WTC11 (cell line): ENCODE measurements at regions not wholly inside any gene's neighbourhood (a gene's known extent, or its start where the extent isn't known, plus 50 kb on each side); places are given as distances from the start of the nearest gene placed in this dataset.

ENCODE experiments used
- ATAC-seq: fragments of 200-7000 bp; cut with Tn5 transposase; 2 replicates; pipeline ENCODE4 v1.10.0; 2021; ENCODE audit warnings: mild to moderate bottlenecking, moderate library complexity
- CTCF ChIA-PET: fragments of 300-600 bp; sonication (Branson Sonifier 250); formaldehyde crosslinking; loops from one replicate; lab custom pipeline; 2021; ENCODE audit warnings: antibody characterized with exemption; lab: Charles Lee
- POLR2A ChIA-PET: fragments of 350-600 bp; sonication (Branson Sonifier 250); formaldehyde crosslinking; loops from one replicate; lab custom pipeline; 2021; ENCODE audit warnings: antibody characterized with exemption; lab: Charles Lee
- DNase-seq: peaks from one replicate; pipeline ENCODE4 v3.0.0; 2021; ENCODE audit warnings: low spot score
- H3K27ac Mint-ChIP-seq: 2 replicates; pipeline ENCODE4 v1.8.0; 2021; ENCODE audit warnings: mixed read lengths
- H3K27me3 Mint-ChIP-seq: 2 replicates; pipeline ENCODE4 v1.8.0; 2021; ENCODE audit warnings: low read depth, mild to moderate bottlenecking, moderate library complexity, mixed read lengths
- H3K36me3 Mint-ChIP-seq: 2 replicates; pipeline ENCODE4 v1.8.0; 2021; ENCODE audit warnings: mixed read lengths
- H3K4me1 Mint-ChIP-seq: 2 replicates; pipeline ENCODE4 v1.8.0; 2022; ENCODE audit warnings: mixed read lengths
- H3K4me3 Mint-ChIP-seq: 2 replicates; pipeline ENCODE4 v1.8.0; 2021; ENCODE audit warnings: mild to moderate bottlenecking, moderate library complexity, mixed read lengths
- H3K9me3 Mint-ChIP-seq: 2 replicates; pipeline ENCODE4 v1.8.0; 2021; ENCODE audit warnings: mixed read lengths
- ARID4B ChIP-seq: sonication (generic); formaldehyde crosslinking; IDR thresholded peaks from 2 replicates; pipeline ENCODE4 v1.8.0; 2023; ENCODE audit warnings: missing genetic modification reagents, mild to moderate bottlenecking, borderline replicate concordance
- CTCF ChIP-seq: fragments of 200-600 bp; IDR thresholded peaks from 2 replicates; pipeline ENCODE4 v1.8.0; 2022; ENCODE audit warnings: antibody characterized with exemption
- E2F5 ChIP-seq: sonication (generic); formaldehyde crosslinking; IDR thresholded peaks from 2 replicates; pipeline ENCODE4 v1.8.1; 2022; ENCODE audit warnings: mild to moderate bottlenecking, moderate library complexity, missing genetic modification reagents
- FOXK1 ChIP-seq: sonication (generic); formaldehyde crosslinking; IDR thresholded peaks from 2 replicates; pipeline ENCODE4 v1.8.0; 2022; ENCODE audit warnings: mild to moderate bottlenecking, moderate library complexity, missing genetic modification reagents
- FOXP1 ChIP-seq: sonication (generic); formaldehyde crosslinking; IDR thresholded peaks from 2 replicates; pipeline ENCODE4 v1.8.0; 2022; ENCODE audit warnings: missing genetic modification reagents, mild to moderate bottlenecking, moderate library complexity, borderline replicate concordance
- HMGA2 ChIP-seq: fragments of 250-450 bp; sonication (Bioruptor Pico); IDR thresholded peaks from 2 replicates; pipeline ENCODE4 v1.4.0; 2021; ENCODE audit warnings: mild to moderate bottlenecking, moderate library complexity
- JUN ChIP-seq: sonication (generic); formaldehyde crosslinking; IDR thresholded peaks from 2 replicates; pipeline ENCODE4 v1.8.0; 2023; ENCODE audit warnings: mild to moderate bottlenecking, missing genetic modification reagents
- MLX ChIP-seq: sonication (generic); formaldehyde crosslinking; IDR thresholded peaks from 2 replicates; pipeline ENCODE4 v1.8.1; 2023; ENCODE audit warnings: mild to moderate bottlenecking, missing genetic modification reagents, moderate library complexity
- NFATC4 ChIP-seq: fragments of 250-450 bp; sonication (Bioruptor Pico); IDR thresholded peaks from 2 replicates; pipeline ENCODE4 v1.9.0; 2021; ENCODE audit warnings: mild to moderate bottlenecking
- NFE2L1 ChIP-seq: sonication (generic); formaldehyde crosslinking; IDR thresholded peaks from 2 replicates; pipeline ENCODE4 v1.8.1; 2023; ENCODE audit warnings: missing genetic modification reagents
- NFYB ChIP-seq: sonication (generic); formaldehyde crosslinking; conservative IDR thresholded peaks from 2 replicates; pipeline ENCODE4 v1.8.0; 2022; ENCODE audit warnings: low read depth, missing genetic modification reagents
- NR1H2 ChIP-seq: sonication (generic); formaldehyde crosslinking; IDR thresholded peaks from 2 replicates; pipeline ENCODE4 v1.9.0; 2021; ENCODE audit warnings: mild to moderate bottlenecking, moderate library complexity, missing genetic modification reagents
- RORB ChIP-seq: fragments of 250-450 bp; sonication (Bioruptor Pico); IDR thresholded peaks from 2 replicates; pipeline ENCODE4 v1.9.0; 2021; ENCODE audit warnings: mild to moderate bottlenecking
- SMAD4 ChIP-seq: sonication (generic); formaldehyde crosslinking; IDR thresholded peaks from 2 replicates; pipeline ENCODE4 v1.8.0; 2022; ENCODE audit warnings: mild to moderate bottlenecking, missing genetic modification reagents
- SOX15 ChIP-seq: fragments of 250-450 bp; sonication (Bioruptor Pico); IDR thresholded peaks from 2 replicates; pipeline ENCODE4 v1.9.0; 2021; ENCODE audit warnings: mild to moderate bottlenecking
- TP53 ChIP-seq: sonication (generic); formaldehyde crosslinking; IDR thresholded peaks from 2 replicates; pipeline ENCODE4 v1.8.1; 2023; ENCODE audit warnings: mild to moderate bottlenecking, missing genetic modification reagents
- USF1 ChIP-seq: sonication (generic); formaldehyde crosslinking; IDR thresholded peaks from 2 replicates; pipeline ENCODE4 v1.8.0; 2022; ENCODE audit warnings: mild to moderate bottlenecking, missing genetic modification reagents
- ZBTB21 ChIP-seq: sonication (generic); formaldehyde crosslinking; IDR thresholded peaks from 2 replicates; pipeline ENCODE4 v1.8.1; 2023; ENCODE audit warnings: mild to moderate bottlenecking, missing genetic modification reagents, borderline replicate concordance
- ZNF121 ChIP-seq: sonication (generic); formaldehyde crosslinking; IDR thresholded peaks from 2 replicates; pipeline ENCODE4 v1.8.0; 2023; ENCODE audit warnings: missing genetic modification reagents
- ZNF232 ChIP-seq: sonication (generic); formaldehyde crosslinking; IDR thresholded peaks from 2 replicates; pipeline ENCODE4 v1.8.0; 2022; ENCODE audit warnings: mild to moderate bottlenecking, missing genetic modification reagents
- ZNF263 ChIP-seq: sonication (generic); formaldehyde crosslinking; IDR thresholded peaks from 2 replicates; pipeline ENCODE4 v1.8.1; 2022; ENCODE audit warnings: low read depth, mild to moderate bottlenecking, moderate library complexity, missing genetic modification reagents
- ZNF416 ChIP-seq: fragments of 250-450 bp; sonication (Bioruptor Pico); IDR thresholded peaks from 2 replicates; pipeline ENCODE4 v1.9.0; 2021; ENCODE audit warnings: mild to moderate bottlenecking, inconsistent platforms
- ZNF423 ChIP-seq: fragments of 250-450 bp; sonication (Bioruptor Pico); IDR thresholded peaks from 2 replicates; pipeline ENCODE4 v2.1.2; 2022; ENCODE audit warnings: mild to moderate bottlenecking, moderate library complexity
- ZNF512 ChIP-seq: sonication (generic); formaldehyde crosslinking; IDR thresholded peaks from 2 replicates; pipeline ENCODE4 v1.8.1; 2022; ENCODE audit warnings: missing genetic modification reagents, borderline replicate concordance

- H3K27me3 Mint-ChIP-seq, result no peaks in the 10 kb centered on the region; the same call in 1 of the 2 replicates
- CTCF ChIA-PET, result no interaction called here
- DNase-seq, result no peak
- ATAC-seq, result no peak
- TF ChIP-seq SOX15 (CRISPR knock-in tag) (no peak), FOXP1 (CRISPR knock-in tag) (no peak), E2F5 (no peak), ZNF232 (CRISPR knock-in tag) (no peak), TP53 (CRISPR knock-in tag) (no peak), ZNF423 (CRISPR knock-in tag) (no peak), RORB (CRISPR knock-in tag) (no peak), ZNF512 (CRISPR knock-in tag) (no peak), SMAD4 (CRISPR knock-in tag) (no peak), CTCF (no peak), ZNF263 (no peak), ZNF121 (no peak), NFE2L1 (CRISPR knock-in tag) (no peak), USF1 (CRISPR knock-in tag) (no peak), NR1H2 (no peak), MLX (CRISPR knock-in tag) (no peak), NFATC4 (CRISPR knock-in tag) (no peak), ZNF416 (CRISPR knock-in tag) (no peak), NFYB (CRISPR knock-in tag) (no peak)
- no peak overlapping the region for H3K4me3 Mint-ChIP-seq
- no peaks in the 10 kb centered on the region for H3K9me3 Mint-ChIP-seq
- no peaks in the 10 kb centered on the region for H3K36me3 Mint-ChIP-seq
- peaks cover 9% of the 10 kb centered on the region for H3K4me1 Mint-ChIP-seq
- no peak overlapping the region for H3K27ac Mint-ChIP-seq
- POLR2A ChIA-PET, result no interaction called here
Observed at GRCh38 chr15:70275461-70276138, 177.9 kb upstream of the TLE3 start.

- no peak overlapping the region for H3K27ac Mint-ChIP-seq
- H3K4me3 Mint-ChIP-seq, result no peak overlapping the region
- CTCF ChIA-PET, result no interaction called here
- no peaks in the 10 kb centered on the region for H3K36me3 Mint-ChIP-seq
- ATAC-seq, result no peak
- POLR2A ChIA-PET, result no interaction called here
- H3K4me1 Mint-ChIP-seq, result peaks cover 9% of the 10 kb centered on the region
- no peak for DNase-seq
- H3K9me3 Mint-ChIP-seq, result no peaks in the 10 kb centered on the region
- no peaks in the 10 kb centered on the region; the same call in 1 of the 2 replicates for H3K27me3 Mint-ChIP-seq
- TF ChIP-seq HMGA2 (CRISPR knock-in tag) (no peak), E2F5 (no peak), FOXK1 (CRISPR knock-in tag) (no peak), ZBTB21 (CRISPR knock-in tag) (no peak), JUN (CRISPR knock-in tag) (no peak), ZNF232 (CRISPR knock-in tag) (no peak), ARID4B (CRISPR knock-in tag) (no peak)
Observed at GRCh38 chr15:70274908-70275307, 177.2 kb upstream of the TLE3 start.
